COR-L47 (cell line): ENCODE measurements at regions not wholly inside any gene's neighbourhood (a gene's known extent, or its start where the extent isn't known, plus 50 kb on each side); places are given as distances from the start of the nearest gene placed in this dataset.
"Not testable (repeated sequence)": the region's sequence is repeated elsewhere in the genome, so short reads cannot be mapped to it uniquely, and the experiment has no call there.

Experiments used
- DNase-seq: peaks from one replicate; lab custom pipeline; 2025; lab: John Stamatoyannopoulos, UW

DNA sequence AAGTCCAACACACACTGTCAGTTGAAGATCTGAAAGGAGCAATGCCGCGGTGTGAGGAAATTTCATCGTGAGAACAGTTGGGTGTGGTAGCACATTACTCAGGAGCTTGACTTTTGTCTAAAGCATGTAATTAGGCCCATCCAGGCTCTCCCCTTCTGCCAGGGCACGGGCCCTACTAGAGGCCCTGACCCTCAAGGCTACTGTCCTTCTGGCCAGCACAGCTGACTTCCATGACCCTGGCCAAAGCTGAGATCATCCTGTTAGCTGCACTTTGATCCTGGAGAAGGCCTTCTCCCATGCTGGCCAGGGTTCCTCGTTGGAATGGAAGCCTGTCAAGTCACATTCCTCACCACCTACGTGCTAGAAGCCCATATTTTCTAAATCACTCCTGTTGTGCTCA, 77.8 kb upstream of the SLC1A3 start:
- DNase-seq, result no peak

DNA sequence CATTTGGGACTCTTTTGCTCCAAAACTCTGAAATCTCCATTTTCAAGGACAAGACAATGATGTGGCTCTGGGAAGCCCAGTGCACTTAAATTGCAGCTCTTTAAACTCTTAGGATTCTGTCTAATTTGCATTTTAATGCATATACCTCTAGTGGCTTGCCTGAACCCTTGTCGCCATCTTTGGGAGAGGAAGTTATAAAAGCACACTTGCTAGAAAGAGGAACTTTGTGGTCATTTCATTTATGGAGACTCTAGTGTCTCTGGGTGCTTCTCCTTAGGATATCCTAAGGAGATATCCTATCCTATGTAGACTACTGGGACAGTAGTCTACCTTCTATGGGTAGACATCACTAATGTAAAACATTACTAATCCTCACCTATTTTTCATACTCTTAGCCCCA, 77.3 kb upstream of the SLC1A3 start:
- DNase-seq, result no peak

DNA sequence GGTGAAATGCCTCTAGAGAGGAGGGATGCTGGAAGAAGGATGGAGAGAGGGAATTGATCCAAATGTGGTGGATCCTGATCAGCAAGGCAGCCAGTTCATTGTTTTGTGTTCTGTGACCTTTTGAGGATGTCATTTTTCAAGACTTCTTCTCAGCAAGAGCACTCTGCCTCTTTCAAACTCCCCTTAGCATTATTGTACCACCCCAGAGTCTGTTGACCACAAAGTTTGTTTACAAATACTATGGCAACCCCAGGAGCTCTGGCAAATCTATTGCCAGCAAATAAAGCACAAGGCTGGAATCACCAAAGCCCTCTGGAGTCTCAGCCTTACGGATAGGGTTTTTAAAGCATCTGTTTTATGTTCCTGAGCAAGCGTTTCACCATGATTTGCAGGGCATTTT, 76.2 kb upstream of the SLC1A3 start:
- no peak for DNase-seq

DNA sequence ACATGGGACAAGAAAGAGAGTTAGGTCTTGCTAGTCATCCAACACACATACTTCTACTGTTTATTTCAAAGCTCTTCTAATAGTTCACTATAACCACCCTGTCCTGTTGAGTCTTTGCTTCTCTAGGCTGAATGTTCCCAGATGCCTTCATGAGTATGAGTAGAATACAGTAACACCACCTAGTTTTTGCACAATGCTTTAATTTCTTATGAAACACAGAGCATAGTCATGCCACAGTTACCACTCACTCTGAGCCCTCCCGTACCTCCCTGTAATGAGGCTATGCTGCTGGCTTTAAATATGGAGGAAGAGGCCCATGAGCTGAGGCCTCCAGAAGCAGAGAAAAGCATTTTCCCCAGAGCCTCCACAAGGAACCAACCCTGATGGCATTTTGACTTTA, 75.0 kb upstream of the SLC1A3 start:
- DNase-seq, result no peak

DNA sequence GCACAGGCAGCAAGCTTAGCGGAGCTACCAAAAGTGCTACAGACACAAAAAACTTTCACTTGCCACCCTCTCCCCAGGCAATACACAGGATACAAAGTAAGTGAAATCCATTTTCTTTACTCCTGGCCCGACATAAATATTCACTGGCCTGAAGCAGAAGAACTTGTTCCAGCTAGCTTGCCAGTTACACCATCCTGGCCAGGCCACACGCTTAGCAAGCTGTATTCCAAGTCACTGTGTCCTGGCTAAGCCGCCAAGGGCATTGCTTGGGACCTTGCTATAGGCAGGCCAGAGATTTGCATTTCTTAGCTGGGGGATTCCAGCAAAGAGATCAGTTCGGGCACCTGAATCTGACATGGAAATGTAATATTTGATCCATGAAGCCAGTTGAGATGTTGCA, 71.0 kb upstream of the SLC1A3 start:
- DNase-seq, result no peak

DNA sequence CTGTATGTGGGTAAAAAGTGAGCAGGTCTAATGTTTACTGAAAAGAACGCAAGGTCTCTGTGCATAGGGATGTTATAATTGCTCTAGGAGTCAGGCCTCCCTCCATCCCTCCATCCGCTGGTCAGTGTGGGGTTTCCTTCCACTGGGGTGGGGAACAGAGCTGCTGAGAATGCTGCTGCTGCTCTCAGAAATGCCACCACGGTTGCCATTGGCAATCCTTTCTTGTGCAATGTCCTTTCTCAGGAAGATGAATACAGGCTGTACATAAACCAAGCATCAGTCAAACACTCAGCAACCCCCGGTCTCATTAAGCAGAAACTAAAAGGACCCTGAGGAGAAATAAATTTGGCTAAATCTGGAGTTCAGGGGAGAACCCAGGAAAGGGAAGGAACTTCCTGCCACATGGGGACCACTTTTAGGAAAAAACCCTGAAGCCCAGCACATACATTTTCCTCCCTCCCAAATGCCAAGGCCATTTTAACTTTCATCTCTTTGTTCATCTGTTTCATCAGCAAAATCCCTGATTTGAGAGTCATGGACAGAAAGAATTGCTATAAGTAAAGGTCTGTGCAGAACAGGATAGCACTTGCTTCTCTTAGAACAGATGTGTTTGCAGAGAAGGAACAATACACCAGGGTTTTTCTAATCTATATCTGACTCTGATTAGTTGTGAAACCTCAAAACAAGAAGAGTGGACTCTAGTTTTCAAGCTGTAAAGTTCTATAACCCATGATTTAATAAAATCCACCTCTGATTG, 70.4 kb upstream of the SLC1A3 start:
- DNase-seq, result no peak

DNA sequence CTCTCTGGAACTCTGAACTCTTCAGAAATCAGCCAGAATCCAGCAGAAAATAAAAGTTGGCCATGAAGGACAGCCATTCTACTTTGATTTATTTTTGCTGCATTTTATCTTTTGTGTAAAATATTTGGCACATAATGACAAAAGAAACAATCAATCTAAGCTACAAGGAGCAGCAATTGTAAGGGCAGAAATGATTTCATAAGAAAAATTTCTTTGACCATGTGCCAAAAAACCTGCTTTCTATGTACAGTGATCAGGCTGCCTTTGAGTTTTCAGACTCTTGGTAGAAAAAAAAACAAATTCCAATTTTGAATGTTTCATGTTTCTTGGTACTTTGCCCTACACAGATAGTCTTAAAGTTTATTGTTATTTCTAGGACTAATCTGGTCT, 69.8 kb upstream of the SLC1A3 start:
- no peak for DNase-seq

DNA sequence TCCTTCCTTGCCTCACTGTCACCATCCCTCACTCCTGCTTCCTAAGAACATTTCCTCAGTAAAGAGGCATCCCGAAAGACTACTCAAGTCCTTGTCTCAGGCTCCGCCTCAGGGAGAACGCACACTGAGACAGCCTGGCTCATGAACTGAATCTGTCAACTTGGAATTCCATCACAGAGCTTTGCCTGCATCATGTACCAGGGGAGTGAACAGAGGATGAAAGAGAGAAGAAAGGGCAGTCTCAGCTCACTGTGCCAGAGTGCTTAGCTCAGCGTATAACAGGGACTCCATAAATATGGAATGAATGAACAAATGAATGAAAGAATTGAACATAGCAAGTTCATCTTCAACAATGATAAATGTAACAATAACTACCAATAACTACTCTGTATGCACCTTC, 68.7 kb upstream of the SLC1A3 start:
- DNase-seq, result no peak

DNA sequence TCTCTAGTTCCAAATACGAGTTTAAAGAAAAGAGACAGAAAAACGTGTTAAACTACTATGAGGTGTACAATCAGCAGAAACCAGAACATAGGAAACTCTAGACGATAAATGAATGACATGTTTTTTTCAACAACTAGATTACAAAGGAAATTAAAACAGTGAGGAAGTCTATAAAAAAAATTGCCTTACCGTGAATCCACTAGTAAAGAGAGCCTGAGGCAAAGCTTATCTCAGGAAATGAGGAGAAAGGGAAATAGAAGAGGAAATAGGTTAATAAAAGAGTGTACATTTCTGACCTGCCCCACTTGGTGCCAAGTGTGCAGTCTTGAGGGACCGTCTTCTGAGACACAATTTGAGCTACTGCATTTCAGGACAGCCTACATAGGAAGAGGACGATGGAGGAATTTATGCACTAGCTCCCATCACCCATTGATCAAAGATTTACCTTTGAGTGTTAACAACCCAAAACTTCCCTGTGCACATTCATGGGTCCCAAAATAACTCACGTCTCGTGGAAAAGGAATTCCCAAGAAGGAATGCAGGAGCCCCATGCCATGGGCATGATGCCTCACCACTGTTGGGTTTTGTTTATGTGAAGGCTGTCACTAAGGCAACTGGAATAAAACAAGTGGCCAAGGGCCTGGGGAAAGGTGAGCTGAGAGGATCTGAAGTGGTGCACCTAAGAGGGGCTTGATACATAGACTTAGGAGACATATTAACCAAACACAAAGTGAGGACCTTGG, 53.6 kb upstream of the SLC1A3 start:
- no peak for DNase-seq

DNA sequence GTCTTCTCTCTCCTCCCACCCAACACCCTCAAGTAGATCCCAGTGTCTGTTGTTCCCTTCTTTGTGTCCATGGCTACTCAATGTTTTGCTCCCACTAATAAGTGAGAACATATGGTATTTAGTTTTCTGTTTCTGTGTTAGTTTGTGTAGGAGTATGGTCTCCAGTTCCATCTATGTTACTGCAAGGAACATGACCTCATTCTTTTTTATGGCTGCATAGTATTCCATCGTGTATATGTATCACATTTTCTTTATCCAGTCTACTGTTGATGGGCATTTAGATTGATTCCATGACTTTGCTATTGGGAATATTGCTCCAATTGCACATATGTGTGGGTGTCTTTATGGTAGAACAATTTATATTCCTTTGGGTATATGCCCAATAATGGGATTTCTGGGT, 51.4 kb upstream of the SLC1A3 start:
- DNase-seq, result not testable (repeated sequence)
